ENCODE measurements at regions not wholly inside any gene's neighbourhood (a gene's known extent, or its start where the extent isn't known, plus 50 kb on each side); places are given as distances from the start of the nearest gene placed in this dataset.

DNA sequence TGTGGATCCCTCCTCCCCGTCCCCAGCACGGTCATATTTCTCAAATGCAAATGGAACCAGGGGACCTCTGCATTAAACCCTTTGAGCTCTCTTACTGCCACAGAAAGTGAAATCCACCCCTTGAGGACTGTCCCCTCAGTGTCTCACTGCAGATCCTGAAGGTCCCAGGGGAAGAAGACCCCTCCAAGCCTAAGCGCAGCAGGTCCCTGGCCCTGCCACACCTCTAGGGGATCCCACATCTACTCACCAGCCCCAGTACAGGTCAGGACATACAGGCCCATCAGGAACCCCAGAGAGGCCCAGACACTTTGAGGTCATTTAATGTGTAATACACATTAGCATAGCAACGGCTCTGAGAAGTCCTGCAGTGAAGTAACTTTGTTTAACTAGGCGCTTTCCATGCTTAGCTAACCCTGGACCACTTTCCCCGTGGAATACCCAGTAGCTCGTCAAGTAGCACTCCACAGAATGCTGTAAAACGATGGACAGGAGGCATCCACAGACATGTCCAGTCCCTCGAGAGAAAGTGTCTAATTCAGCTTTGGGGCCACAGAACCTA is 54.7 kb upstream of the ALDH1B1 start:
- Histone ChIP-seq H3K27me3 (ENCODE audit: low read length) (no peaks in the 10 kb centered on the region), H3K4me1 (ENCODE audit: insufficient read depth, low read length) (0 out of 2 replicates have a peak, but pooled peaks cover 3% of the 10 kb centered on the region), H4K20me1 (ENCODE audit: low read length) (no peaks in the 10 kb centered on the region), H3K9ac (ENCODE audit: low read length) (no peak overlapping the region), H3K4me3 (ENCODE audit: low read length) (no peak overlapping the region), H3K27ac (ENCODE audit: low read length) (no peak overlapping the region), H3K9me3 (ENCODE audit: low read length) (no peaks in the 10 kb centered on the region), H3F3A (ENCODE audit: low read length, unreplicated experiment) (no peaks in the 10 kb centered on the region), H3K4me2 (ENCODE audit: low read length) (no peak overlapping the region), H3K9me2 (replicated peaks; ENCODE audit: low read length) (no peaks in the 10 kb centered on the region), H3K36me3 (ENCODE audit: low read depth, low read length) (no peaks in the 10 kb centered on the region), H3K79me2 (ENCODE audit: low read length) (no peaks in the 10 kb centered on the region), H2AFZ (ENCODE audit: low read length) (no peak overlapping the region)
- CTCF ChIA-PET, result no interaction called here
- intact Hi-C loops (cut with micrococcal nuclease), result no loop called here
- TF ChIP-seq EZH2phosphoT487 (IDR thresholded peaks at IDR 0.05; ENCODE audit: borderline replicate concordance, low read length) (no peak), EZH2 (IDR thresholded peaks at IDR 0.05; ENCODE audit: low read length, unreplicated experiment) (no peak)
- TF ChIP-seq, protein P1, sequence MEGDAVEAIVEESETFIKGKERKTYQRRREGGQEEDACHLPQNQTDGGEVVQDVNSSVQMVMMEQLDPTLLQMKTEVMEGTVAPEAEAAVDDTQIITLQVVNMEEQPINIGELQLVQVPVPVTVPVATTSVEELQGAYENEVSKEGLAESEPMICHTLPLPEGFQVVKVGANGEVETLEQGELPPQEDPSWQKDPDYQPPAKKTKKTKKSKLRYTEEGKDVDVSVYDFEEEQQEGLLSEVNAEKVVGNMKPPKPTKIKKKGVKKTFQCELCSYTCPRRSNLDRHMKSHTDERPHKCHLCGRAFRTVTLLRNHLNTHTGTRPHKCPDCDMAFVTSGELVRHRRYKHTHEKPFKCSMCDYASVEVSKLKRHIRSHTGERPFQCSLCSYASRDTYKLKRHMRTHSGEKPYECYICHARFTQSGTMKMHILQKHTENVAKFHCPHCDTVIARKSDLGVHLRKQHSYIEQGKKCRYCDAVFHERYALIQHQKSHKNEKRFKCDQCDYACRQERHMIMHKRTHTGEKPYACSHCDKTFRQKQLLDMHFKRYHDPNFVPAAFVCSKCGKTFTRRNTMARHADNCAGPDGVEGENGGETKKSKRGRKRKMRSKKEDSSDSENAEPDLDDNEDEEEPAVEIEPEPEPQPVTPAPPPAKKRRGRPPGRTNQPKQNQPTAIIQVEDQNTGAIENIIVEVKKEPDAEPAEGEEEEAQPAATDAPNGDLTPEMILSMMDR (conservative IDR thresholded peaks at IDR 0.05; ENCODE audit: low read depth, low read length), result no peak
- POLR2A ChIA-PET (ENCODE audit: unreplicated experiment), result no interaction called here
- ATAC-seq (no peak), DNase-seq (no peak)
- BruUV-seq (replicated peaks), result no TSS peak

DNA sequence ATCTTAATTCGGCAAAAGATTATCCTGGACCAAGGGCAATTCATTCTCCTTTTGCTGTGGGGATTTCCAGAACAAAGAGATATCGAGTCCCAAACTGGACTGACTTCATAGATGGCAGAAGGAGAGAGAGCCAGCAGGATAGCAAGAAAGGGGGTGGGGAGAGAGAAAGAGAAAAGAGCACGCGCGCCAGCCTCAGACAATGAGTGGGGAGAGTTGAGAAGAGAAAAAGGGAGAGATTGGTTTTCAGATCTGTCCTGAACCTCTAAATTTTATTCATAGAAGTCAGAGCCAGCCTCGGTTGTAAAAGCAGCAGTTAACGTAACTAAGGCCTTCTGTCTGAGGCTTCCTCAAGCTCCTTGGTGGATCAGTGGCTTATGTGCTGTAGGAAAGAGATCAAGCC is 55.3 kb upstream of the ALDH1B1 start:
- no peak overlapping the region for H3K4me2 ChIP-seq (ENCODE audit: low read length)
- ChIA-PET POLR2A (ENCODE audit: unreplicated experiment) (no interaction called here), CTCF (no interaction called here)
- H3K36me3 ChIP-seq (ENCODE audit: low read depth, low read length), result no peaks in the 10 kb centered on the region
- 0 out of 2 replicates have a peak, but pooled peaks cover 3% of the 10 kb centered on the region for H3K4me1 ChIP-seq (ENCODE audit: insufficient read depth, low read length)
- no peaks in the 10 kb centered on the region for H3K79me2 ChIP-seq (ENCODE audit: low read length)
- H3K9me3 ChIP-seq (ENCODE audit: low read length), result no peaks in the 10 kb centered on the region
- intact Hi-C loops (cut with micrococcal nuclease), result no loop called here
- no peak overlapping the region for H3K9ac ChIP-seq (ENCODE audit: low read length)
- no peaks in the 10 kb centered on the region for H4K20me1 ChIP-seq (ENCODE audit: low read length)
- ATAC-seq (no peak), DNase-seq (no peak)
- no peak overlapping the region for H3K27ac ChIP-seq (ENCODE audit: low read length)
- H2AFZ ChIP-seq (ENCODE audit: low read length), result no peak overlapping the region
- H3K9me2 ChIP-seq (replicated peaks; ENCODE audit: low read length), result no peaks in the 10 kb centered on the region
- TF ChIP-seq EZH2phosphoT487 (IDR thresholded peaks at IDR 0.05; ENCODE audit: borderline replicate concordance, low read length) (no peak), EZH2 (IDR thresholded peaks at IDR 0.05; ENCODE audit: low read length, unreplicated experiment) (no peak)
- TF ChIP-seq, protein P1 (conservative IDR thresholded peaks at IDR 0.05; ENCODE audit: low read depth, low read length), result no peak
- no peaks in the 10 kb centered on the region for H3K27me3 ChIP-seq (ENCODE audit: low read length)
- H3K4me3 ChIP-seq (ENCODE audit: low read length), result no peak overlapping the region
- no TSS peak for BruUV-seq (replicated peaks)
- H3F3A ChIP-seq (ENCODE audit: low read length, unreplicated experiment), result no peaks in the 10 kb centered on the region

DNA sequence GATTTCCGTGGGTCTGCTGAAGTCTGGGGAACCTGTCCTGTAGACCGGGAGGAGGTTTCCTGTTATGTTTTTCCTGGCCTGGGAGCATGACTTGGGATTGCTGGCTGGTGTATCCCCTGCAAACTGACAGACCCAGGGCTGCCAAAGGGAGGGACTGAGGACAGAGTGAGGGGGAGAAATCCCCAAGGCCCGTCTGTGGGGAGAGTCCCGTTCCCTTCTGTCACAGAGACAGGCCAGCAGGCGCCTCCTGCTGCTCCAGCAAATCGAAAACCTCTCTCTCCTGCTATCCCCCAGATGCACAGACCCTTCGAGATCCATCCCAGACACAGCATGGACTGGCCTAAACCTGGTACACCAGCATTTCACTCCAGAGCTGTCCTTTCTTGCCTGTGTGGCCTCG is 56.2 kb upstream of the ALDH1B1 start:
- Histone ChIP-seq H4K20me1 (ENCODE audit: low read length) (no peaks in the 10 kb centered on the region), H3F3A (ENCODE audit: low read length, unreplicated experiment) (no peaks in the 10 kb centered on the region), H3K79me2 (ENCODE audit: low read length) (no peaks in the 10 kb centered on the region), H3K9ac (ENCODE audit: low read length) (no peak overlapping the region), H3K4me2 (ENCODE audit: low read length) (no peak overlapping the region), H3K36me3 (ENCODE audit: low read depth, low read length) (no peaks in the 10 kb centered on the region), H3K4me3 (ENCODE audit: low read length) (no peak overlapping the region), H3K9me2 (replicated peaks; ENCODE audit: low read length) (no peaks in the 10 kb centered on the region), H3K9me3 (ENCODE audit: low read length) (no peaks in the 10 kb centered on the region), H3K27me3 (ENCODE audit: low read length) (no peaks in the 10 kb centered on the region), H3K27ac (ENCODE audit: low read length) (no peak overlapping the region), H2AFZ (ENCODE audit: low read length) (no peak overlapping the region), H3K4me1 (ENCODE audit: insufficient read depth, low read length) (0 out of 2 replicates have a peak, but pooled peaks cover 3% of the 10 kb centered on the region)
- DNase-seq (no peak), ATAC-seq (no peak)
- no TSS peak for BruUV-seq (replicated peaks)
- ChIA-PET CTCF (no interaction called here), POLR2A (ENCODE audit: unreplicated experiment) (no interaction called here)
- intact Hi-C loops (cut with micrococcal nuclease), result no loop called here
- TF ChIP-seq, protein P1 (conservative IDR thresholded peaks at IDR 0.05; ENCODE audit: low read depth, low read length), result no peak
- TF ChIP-seq EZH2phosphoT487 (IDR thresholded peaks at IDR 0.05; ENCODE audit: borderline replicate concordance, low read length), result no peak
- no peak for TF ChIP-seq EZH2 (IDR thresholded peaks at IDR 0.05; ENCODE audit: low read length, unreplicated experiment)

All from PC-3 (cell line).